Breast epithelium (tissue), 3 donors: ENCODE measurements at regions not wholly inside any gene's neighbourhood (a gene's known extent, or its start where the extent isn't known, plus 50 kb on each side); places are given as distances from the start of the nearest gene placed in this dataset.

Source experiments
- POLR2A ChIP-seq: fragments of 450-650 bp; IDR thresholded peaks from one replicate; pipeline ENCODE4 v1.6.1; 2016; ENCODE audit warnings: antibody characterized with exemption, mild to moderate bottlenecking, moderate library complexity
- POLR2AphosphoS5 ChIP-seq, 3 donors: sonication (generic); formaldehyde crosslinking; IDR thresholded peaks; one replicate each; pipeline ENCODE4 v1.6.1; 2017; ENCODE audit warnings: antibody characterized with exemption in 3 of 3
- TF ChIP-seq, protein P1 (sequence below), 3 donors: fragments of 450-650 bp; IDR thresholded peaks; one replicate each; pipeline ENCODE4 v1.5.1; 2016 to 2017; ENCODE audit warnings: antibody characterized with exemption in 3 of 3, mild to moderate bottlenecking in 3 of 3, moderate library complexity in 3 of 3

DNA sequence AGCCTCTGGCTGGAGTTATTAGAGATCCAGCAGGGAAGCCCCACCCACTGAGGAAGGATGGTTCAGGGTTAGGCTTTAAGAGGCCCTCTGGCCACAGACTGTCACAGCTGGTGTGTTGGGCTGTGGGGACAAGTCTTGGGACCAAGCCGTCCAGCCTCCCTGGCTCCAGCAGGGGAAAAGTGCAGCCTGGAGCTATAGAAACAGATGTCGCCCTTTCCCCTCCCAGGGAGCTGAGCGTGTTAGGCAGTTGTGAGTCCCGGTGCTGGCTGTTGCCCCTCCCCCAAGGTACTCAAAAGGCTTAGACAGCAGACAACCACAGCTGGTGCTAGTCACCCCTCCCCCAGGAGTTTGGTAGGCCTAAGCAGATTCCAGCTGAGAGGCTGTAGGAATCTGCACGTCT is 143.4 kb downstream of the TMEM168 start:
- TF ChIP-seq, protein P1, sequence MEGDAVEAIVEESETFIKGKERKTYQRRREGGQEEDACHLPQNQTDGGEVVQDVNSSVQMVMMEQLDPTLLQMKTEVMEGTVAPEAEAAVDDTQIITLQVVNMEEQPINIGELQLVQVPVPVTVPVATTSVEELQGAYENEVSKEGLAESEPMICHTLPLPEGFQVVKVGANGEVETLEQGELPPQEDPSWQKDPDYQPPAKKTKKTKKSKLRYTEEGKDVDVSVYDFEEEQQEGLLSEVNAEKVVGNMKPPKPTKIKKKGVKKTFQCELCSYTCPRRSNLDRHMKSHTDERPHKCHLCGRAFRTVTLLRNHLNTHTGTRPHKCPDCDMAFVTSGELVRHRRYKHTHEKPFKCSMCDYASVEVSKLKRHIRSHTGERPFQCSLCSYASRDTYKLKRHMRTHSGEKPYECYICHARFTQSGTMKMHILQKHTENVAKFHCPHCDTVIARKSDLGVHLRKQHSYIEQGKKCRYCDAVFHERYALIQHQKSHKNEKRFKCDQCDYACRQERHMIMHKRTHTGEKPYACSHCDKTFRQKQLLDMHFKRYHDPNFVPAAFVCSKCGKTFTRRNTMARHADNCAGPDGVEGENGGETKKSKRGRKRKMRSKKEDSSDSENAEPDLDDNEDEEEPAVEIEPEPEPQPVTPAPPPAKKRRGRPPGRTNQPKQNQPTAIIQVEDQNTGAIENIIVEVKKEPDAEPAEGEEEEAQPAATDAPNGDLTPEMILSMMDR (IDR thresholded peaks at IDR 0.05): no peak
- TF ChIP-seq POLR2AphosphoS5 (IDR thresholded peaks at IDR 0.05) (no peak), POLR2A (no peak)
